Colonic mucosa (tissue), 4 donors: ENCODE measurements at regions not wholly inside any gene's neighbourhood (a gene's known extent, or its start where the extent isn't known, plus 50 kb on each side); places are given as distances from the start of the nearest gene placed in this dataset.
A peak's percentile ranks its signal among the peaks of the same experiment; 100 is the strongest.

Experiments
- DNase-seq: peaks from one replicate; pipeline ENCODE4 v3.0.0-alpha.2; 2020
- H3K27ac ChIP-seq: fragments of 200-600 bp; one replicate; pipeline ENCODE4 v1.8.0; 2021
- H3K27me3 ChIP-seq: fragments of 200-600 bp; one replicate; pipeline ENCODE4 v1.8.0; 2021
- H3K36me3 ChIP-seq: fragments of 200-600 bp; one replicate; pipeline ENCODE4 v1.8.0; 2021
- H3K4me1 ChIP-seq: fragments of 200-600 bp; one replicate; pipeline ENCODE4 v1.8.0; 2021; ENCODE audit warnings: mild to moderate bottlenecking
- H3K4me3 ChIP-seq: fragments of 200-600 bp; one replicate; pipeline ENCODE4 v1.8.0; 2021
- H3K9ac ChIP-seq, 2 donors: one replicate each; pipeline ENCODE4 v1.7.0; 2013; ENCODE audit warnings: control low read depth in 2 of 2, low read depth in 2 of 2, low read length in 2 of 2
- H3K9me3 ChIP-seq: fragments of 200-600 bp; one replicate; pipeline ENCODE4 v1.8.0; 2021
- intact Hi-C: fragments of 100-400 bp; cut with DNase I; formaldehyde crosslinking; loops from one replicate; pipeline ENCODE4 v1.14.1; 2022
- TF ChIP-seq, protein P1 (sequence below): fragments of 200-600 bp; IDR thresholded peaks from one replicate; pipeline ENCODE4 v1.8.0; 2022; ENCODE audit warnings: antibody characterized with exemption, mild to moderate bottlenecking
- donor health status: healthy.
- donor health status: DM: no; HTN: no; CAD: no.
- donor health status: DM: no; HTN: no; CAD: no.

DNA sequence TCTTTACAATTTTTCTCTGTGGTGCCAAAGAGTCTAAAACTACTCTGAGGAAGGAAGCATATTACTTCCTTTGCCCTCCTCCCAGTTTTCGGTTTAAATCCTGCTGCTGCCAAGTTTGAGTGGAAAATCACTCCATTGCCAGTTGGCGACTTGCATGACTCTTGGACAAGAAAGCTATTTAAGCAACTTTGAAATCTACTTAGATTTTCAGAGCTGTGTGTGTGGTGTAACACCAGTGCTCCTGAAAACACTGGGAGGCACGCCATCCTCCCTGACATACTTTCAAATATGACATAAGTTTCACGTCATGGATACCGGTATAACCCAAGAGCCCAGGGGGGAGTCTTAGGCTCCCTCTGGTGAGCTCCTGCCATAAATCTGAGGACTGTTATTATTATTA is 83.5 kb upstream of the RIOK2 start:
- H3K9ac ChIP-seq, result no peak overlapping the region
- H3K9me3 ChIP-seq, result no peaks in the 10 kb centered on the region
- peak; percentile 20 for DNase-seq
- H3K4me1 ChIP-seq, result no peaks in the 10 kb centered on the region
- no peaks in the 10 kb centered on the region for H3K36me3 ChIP-seq
- no peaks in the 10 kb centered on the region for H3K27me3 ChIP-seq
- H3K27ac ChIP-seq, result no peak overlapping the region
- TF ChIP-seq, protein P1, sequence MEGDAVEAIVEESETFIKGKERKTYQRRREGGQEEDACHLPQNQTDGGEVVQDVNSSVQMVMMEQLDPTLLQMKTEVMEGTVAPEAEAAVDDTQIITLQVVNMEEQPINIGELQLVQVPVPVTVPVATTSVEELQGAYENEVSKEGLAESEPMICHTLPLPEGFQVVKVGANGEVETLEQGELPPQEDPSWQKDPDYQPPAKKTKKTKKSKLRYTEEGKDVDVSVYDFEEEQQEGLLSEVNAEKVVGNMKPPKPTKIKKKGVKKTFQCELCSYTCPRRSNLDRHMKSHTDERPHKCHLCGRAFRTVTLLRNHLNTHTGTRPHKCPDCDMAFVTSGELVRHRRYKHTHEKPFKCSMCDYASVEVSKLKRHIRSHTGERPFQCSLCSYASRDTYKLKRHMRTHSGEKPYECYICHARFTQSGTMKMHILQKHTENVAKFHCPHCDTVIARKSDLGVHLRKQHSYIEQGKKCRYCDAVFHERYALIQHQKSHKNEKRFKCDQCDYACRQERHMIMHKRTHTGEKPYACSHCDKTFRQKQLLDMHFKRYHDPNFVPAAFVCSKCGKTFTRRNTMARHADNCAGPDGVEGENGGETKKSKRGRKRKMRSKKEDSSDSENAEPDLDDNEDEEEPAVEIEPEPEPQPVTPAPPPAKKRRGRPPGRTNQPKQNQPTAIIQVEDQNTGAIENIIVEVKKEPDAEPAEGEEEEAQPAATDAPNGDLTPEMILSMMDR, result no peak
- H3K4me3 ChIP-seq, result no peak overlapping the region
- intact Hi-C loops, result no loop called here

DNA sequence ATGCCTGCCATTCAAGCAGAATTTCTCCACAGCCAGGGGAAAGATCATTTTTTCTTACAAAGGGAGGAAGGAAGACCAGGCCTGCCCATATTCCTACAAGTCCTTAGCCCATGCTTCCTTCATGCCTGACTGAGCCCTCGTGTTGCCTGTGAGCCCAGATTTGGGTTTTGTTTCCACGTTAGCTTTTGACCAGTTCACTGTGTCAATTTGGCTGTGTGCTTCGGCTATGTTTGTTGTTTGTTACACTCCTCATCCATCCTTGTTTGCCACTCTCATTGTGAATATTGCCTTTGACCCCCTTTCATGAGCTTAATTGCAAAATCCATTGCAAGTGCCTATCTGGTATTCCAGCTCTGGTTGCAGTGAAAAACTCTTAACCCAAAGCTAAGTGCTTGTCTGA is 84.7 kb upstream of the RIOK2 start:
- no peak for DNase-seq
- Histone ChIP-seq H3K9me3 (no peaks in the 10 kb centered on the region), H3K4me1 (no peaks in the 10 kb centered on the region), H3K36me3 (no peaks in the 10 kb centered on the region), H3K27me3 (no peaks in the 10 kb centered on the region), H3K9ac (no peak overlapping the region), H3K4me3 (no peak overlapping the region), H3K27ac (no peak overlapping the region)
- intact Hi-C loops, result no loop called here
- TF ChIP-seq, protein P1, result no peak

DNA sequence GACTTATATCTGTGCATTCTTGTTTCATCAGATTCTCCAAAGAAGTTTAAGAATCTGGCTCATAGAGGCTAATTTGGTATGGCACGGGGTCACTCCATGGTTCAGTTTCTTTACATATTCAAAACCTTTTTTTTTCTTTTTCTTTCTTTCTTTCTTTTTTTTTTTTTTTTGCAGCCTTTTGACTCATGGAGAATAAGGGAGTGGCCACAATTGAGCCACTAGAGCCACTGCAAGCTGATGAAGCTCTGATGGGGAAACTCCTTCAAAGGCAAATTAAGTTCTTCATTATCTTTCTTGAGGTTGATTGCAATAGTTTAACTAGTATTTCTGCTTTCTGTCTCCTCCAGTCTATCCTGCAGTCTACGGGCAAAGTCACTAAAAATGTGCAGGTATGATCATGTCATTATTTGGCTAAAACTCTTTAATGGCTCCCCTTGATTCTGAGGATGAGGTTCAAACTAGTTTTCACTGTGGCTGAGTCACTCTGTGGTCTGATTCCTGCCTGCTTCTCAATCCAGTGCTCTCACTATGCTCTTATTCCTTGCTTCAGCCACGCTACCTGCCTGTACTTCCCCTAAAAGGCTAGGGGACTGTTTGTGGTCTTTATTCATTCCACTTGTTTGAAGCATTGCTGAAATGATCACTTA is 93.5 kb upstream of the RIOK2 start:
- H3K9ac ChIP-seq, result no peak overlapping the region
- H3K9me3 ChIP-seq, result no peaks in the 10 kb centered on the region
- no peak for DNase-seq
- TF ChIP-seq, protein P1, result no peak
- H3K4me1 ChIP-seq, result no peaks in the 10 kb centered on the region
- H3K36me3 ChIP-seq, result no peaks in the 10 kb centered on the region
- intact Hi-C loops, result no loop called here
- no peak overlapping the region for H3K4me3 ChIP-seq
- H3K27me3 ChIP-seq, result no peaks in the 10 kb centered on the region
- no peak overlapping the region for H3K27ac ChIP-seq

DNA sequence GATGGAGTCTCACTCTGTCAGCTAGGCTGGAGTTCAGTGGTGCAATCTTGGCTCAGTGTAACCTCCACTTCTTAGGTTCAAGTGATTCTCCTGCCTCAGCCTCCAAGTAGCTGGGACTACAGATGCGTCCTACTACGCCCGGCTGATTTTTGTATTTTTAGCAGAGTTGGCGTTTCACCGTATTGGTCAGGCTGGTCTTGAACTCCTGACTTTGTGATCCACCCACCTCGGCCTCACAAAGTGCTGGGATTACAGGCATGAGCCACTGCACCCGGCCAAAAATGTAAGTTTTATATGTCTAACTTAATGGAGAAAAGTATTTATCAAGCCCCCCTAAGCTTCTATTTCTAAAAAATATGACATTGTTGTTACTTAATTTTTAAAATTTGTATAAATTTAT is 98.2 kb upstream of the RIOK2 start:
- TF ChIP-seq, protein P1, result no peak
- no peak for DNase-seq
- no peak overlapping the region for H3K27ac ChIP-seq
- intact Hi-C loops, result no loop called here
- no peaks in the 10 kb centered on the region for H3K9me3 ChIP-seq
- H3K36me3 ChIP-seq, result no peaks in the 10 kb centered on the region
- H3K4me3 ChIP-seq, result no peak overlapping the region
- no peaks in the 10 kb centered on the region for H3K4me1 ChIP-seq
- no peaks in the 10 kb centered on the region for H3K27me3 ChIP-seq
- H3K9ac ChIP-seq, result no peak overlapping the region

DNA sequence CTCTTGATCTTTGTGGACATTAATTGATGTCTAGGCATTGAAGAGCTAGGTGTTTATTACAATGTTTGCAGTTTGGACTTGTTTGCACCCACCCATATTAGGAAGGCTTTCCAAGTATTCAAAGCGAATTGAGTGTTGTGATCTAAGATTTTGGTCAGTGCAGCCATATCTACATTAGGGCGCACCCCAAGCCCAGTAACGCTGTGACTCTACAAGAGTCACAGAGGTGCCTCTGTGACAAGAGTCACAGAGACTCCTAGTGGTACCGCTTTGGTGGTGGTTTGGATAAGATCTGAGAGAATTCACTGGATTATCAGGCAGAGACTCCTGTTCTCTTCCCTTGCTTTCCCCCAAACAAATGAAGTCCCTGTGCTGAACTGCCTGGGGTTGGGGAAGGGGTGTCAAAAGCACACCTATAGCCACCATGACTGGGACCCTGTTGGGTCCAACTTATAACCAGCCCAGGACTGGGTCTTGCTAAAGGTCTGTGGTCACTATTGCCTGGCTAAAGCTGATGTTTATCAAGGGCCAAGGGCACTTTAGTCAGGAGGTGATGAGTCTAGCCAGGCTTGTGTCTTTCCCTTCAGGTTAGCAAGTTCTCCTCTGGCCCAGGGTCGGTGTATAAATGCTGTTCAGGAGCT is 114.1 kb upstream of the RIOK2 start:
- intact Hi-C loops, result no loop called here
- Histone ChIP-seq H3K9ac (no peak overlapping the region), H3K4me3 (no peak overlapping the region), H3K27me3 (no peaks in the 10 kb centered on the region), H3K36me3 (no peaks in the 10 kb centered on the region), H3K27ac (no peak overlapping the region), H3K9me3 (no peaks in the 10 kb centered on the region), H3K4me1 (no peaks in the 10 kb centered on the region)
- DNase-seq, result peak; percentile 40
- TF ChIP-seq, protein P1, result peak; percentile 29
